GM19455 (cell line): ENCODE measurements at regions not wholly inside any gene's neighbourhood (a gene's known extent, or its start where the extent isn't known, plus 50 kb on each side); places are given as distances from the start of the nearest gene placed in this dataset.

Experiments used
- ATAC-seq: cut with Tn5 transposase; IDR thresholded peaks from one replicate; pipeline ENCODE4 v1.9.1; 2021; ENCODE audit not compliant: unreplicated experiment

DNA sequence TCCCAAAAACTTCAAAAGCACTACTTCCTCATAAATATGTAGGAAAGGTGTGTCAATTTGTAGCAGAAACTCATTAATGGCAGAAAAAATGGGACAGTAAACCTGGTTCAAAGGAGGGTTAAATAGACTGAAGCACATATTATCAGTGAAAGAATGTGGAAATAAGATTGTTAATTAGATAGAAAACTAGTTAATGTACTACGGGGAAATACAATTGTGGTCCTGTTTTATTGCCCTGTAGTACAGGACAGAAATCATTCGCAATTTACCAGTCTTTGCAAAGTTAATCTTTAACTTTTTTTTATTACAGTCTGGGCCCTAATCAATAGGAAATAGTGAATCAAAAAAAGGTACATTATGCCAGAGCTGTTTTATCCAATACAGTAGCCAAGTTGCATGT is 82.0 kb upstream of the PAK5 start:
- ATAC-seq = no peak

DNA sequence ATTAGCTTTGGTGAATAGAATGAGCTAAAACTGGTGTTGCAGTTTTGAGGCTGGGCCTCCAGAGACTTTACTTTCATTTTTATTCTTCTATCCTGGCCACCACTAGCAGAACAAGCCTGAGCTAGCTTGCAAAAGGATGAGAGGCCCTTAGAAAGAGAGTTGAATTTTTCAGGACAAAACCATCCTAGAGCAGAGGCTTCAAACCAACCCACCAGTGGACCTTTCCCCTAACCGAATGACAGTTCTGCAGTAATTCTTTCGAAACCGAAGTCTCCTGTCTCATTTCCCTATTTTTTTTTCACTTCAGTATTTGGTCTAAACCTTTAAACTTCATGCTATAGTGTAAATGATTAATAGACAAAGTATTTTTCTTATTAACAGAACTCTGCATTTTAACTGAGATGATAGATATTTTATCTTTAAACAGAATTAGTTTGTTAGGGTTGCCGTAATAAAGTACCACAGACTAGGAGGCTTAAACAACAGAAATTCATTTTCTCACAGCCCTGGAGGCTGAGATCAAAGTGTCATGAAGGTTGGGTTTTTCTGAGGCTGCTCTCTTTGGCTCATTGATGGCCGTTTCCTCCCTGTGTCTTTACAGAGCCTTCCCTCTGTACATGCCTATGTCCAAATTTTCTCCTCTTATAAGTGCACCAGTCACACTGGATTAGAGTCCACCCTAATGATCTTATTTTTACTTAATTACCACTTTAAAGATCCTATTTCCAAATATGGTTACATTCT is 80.6 kb upstream of the PAK5 start:
- peak; percentile 72 for ATAC-seq

DNA sequence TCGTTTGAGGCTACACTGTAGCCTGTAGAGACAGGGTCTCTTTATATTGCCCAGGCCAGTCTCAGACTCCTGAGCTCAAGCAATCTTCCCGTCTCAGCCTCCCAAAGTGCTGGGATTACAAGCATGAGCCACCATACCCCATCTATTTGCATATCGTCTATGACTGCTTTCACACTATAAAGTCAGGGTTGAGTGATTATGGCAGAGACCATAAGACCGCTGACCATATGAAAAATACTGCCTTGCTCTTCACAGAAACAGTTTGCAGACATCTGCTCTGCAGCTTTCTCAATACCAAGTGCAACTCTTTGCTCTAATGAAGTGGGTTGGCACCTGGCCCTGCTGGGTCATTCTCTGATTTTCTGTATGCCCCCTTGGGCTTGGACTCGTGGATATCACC is 79.5 kb upstream of the PAK5 start:
- no peak for ATAC-seq

DNA sequence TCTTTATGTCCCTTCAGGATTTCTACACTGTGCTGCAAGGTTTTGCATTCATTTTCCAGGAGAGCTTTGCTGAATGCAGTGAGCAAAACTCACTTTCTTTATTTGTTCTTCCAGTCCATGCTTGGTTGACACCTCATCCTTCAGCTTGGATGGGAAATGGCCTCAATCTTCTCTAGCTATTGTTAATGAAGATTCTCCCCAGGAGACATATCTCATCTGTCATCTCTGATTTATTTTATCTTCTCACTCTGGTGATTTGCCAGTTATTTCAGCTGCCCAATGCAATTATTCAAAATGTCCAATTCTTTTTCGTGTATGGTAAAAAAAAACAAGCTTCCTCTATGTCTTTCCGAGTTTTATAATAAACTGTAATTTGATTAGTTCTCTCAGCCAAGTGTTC is 77.9 kb upstream of the PAK5 start:
- ATAC-seq = no peak

DNA sequence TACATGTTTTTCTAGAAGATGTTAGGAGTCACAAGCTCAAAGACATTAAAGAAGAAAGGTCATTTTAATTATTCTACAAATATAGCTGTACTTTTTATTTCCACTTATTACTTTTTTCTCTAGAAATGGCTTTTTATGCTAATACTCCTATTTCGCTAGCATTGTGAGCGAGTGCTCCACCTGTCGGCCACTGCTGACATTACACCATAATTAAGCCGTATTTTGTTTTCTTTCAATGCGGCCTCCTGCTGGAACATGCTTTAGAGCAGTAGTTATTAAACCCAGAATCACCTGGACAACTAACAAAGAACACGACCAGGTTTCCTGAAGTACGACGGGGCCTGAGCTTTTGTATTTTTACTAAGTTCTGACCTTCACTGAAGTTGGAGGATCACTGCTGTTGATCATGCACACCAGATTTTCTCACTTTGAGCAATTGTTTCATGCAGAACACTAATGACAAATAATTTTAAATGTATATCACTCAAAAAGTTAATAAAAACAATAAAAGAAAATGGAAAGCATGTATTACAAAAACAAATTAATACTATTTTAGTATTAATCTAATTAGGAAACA is 74.1 kb upstream of the PAK5 start:
- peak; percentile 74 for ATAC-seq

DNA sequence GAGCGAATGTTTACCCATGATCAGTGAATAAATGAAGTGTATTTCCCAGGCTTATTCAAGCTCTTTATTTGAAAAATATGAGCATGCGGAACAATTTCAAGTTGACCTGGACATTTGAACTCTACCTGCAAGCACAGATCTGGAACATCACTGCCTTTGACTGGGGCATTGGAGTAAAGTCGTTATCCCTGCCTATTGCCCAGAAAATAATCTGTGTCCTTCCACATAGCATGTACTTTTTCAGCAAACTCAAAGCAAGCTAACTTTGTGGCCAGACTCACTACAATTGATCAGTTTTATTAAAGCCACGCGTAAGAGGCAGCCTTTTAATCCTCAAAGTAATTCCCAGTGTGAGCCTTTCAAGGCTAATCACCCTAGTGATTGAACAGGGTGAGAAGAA is 73.4 kb upstream of the PAK5 start:
- no peak for ATAC-seq

DNA sequence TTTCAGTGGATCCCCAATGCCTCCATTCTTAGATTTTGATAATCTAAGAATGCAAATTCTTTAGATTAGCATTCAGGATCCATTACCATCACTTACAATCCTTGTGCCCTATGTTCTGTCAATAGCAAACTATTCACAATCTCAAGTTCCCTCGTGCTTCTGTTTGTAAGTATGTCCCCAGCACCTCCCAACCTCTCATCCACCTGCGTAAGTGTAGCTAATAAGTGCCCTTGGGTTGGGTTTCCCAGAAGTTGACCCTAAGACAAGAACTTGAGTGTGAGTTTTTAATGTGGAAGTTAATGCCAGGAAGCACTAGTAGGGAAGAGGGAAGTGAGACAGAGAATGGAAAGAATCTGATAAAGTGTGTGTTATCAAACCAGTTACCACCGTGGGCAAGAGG is 72.6 kb upstream of the PAK5 start:
- no peak for ATAC-seq

DNA sequence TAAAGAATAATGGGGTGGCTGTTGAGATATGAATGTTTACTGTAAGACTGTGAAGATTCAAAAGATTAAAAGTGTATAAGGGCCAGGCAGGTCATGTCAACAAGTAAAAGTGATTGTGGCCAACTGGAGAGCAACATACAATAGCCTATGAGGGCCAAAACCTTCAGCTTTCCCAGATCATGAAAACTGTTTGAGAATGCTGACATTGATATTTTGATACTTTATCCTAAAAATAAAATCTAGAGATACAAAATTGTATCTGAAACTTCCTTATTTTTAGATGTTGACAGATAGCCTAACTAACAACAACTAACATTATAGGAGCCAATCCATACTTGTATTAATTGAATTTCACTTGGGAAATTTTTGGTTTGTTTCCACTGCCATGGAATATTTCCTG is 70.3 kb upstream of the PAK5 start:
- ATAC-seq = no peak

DNA sequence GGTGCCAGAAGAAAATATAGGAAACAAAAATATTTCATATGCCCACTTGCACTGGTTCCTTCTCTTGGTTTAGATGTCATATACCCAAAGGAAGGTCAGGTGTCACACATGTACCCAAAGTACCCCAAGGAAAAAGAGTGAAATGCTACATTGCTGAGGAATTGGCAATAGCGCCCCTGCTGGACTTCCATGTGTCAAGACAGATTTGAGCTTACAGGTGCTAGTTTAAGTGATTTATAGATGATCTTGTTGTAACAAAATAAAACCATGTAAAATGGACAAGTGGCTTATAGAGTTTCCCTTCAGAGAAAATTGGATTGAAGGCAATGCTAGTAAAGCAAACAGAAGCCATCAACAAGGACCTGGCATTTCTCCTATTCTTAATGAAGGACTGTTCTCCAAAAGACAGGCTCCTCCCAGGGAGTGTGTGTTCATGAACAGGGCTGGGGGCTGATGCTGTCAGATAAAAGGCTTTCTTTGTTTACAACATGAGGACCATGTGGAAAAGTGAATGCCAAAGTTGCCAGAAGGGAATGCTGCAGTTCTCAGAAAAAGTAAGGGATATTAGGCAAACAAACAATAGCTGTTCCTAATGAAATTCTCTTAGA is 64.3 kb upstream of the PAK5 start:
- no peak for ATAC-seq

DNA sequence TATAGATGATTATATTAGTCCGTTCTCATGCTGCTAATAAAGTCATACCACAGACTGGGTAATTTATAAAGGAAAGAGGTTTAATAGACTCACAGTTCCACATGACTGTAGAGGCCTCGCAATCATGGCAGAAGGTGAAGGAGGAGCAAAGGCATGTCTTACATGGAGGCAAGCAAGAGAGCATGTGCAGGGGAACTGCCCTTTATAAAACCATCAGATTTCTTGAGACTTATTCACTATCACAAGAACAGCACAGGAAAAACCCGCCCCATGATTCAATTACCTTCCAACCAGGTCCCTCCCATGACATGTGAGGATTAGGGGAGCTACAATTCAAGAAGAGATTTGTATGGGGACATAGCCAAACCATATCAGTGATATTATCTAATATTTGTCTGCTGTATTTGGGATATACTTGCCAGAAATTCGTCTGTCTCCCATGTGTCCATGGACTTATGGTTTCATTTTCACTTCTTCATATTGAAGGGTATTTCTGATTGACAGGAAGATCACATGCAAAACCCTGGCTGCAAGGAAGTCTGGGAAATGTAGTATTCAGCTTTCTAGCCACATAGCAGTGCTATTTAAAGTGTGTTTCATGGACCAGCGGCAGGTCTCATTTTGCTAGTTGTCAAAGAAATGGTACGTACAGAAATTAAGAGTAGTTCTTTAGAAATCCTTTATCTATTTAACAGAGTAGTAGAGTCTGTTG is 50.5 kb upstream of the PAK5 start:
- ATAC-seq = no peak
